CD4-positive, CD25-positive, alpha-beta regulatory T cell (primary cell): ENCODE measurements at regions not wholly inside any gene's neighbourhood (a gene's known extent, or its start where the extent isn't known, plus 50 kb on each side); places are given as distances from the start of the nearest gene placed in this dataset.

Source experiments
- ATAC-seq, 2 donors: fragments of 150-1000 bp; cut with Tn5 transposase; one replicate each; pipeline ENCODE4 v1.10.0; 2021; ENCODE audit warnings: low read depth in 2 of 2, moderate number of reproducible peaks in 2 of 2, moderate library complexity in 1 of 2
- DNase-seq, 3 donors: peaks; one replicate each; pipeline versions ENCODE4 v3.0.0 to v3.0.0-alpha.2; 2012 to 2022; ENCODE audit warnings: mixed read lengths in 1 of 3
- H3K27ac ChIP-seq: one replicate; pipeline ENCODE4 v1.7.0; 2013; ENCODE audit warnings: mild to moderate bottlenecking, low read length; ENCODE audit not compliant: insufficient read depth, poor library complexity, severe bottlenecking
- H3K27me3 ChIP-seq: one replicate; pipeline ENCODE4 v1.7.0; 2013; ENCODE audit warnings: low read length; ENCODE audit not compliant: control insufficient read depth, insufficient read depth
- H3K36me3 ChIP-seq: one replicate; pipeline ENCODE4 v1.7.0; 2013; ENCODE audit warnings: mild to moderate bottlenecking, low read length, moderate library complexity; ENCODE audit not compliant: control insufficient read depth, insufficient read depth
- H3K4me1 ChIP-seq: 2 replicates; pipeline ENCODE4 v1.7.0; 2013; ENCODE audit warnings: mild to moderate bottlenecking, low read length; ENCODE audit not compliant: insufficient read depth, control insufficient read depth, poor library complexity, severe bottlenecking
- H3K4me3 ChIP-seq: one replicate; pipeline ENCODE4 v1.7.0; 2013; ENCODE audit warnings: low read depth, mild to moderate bottlenecking, low read length, moderate library complexity
- H3K9me3 ChIP-seq, 2 experiments: 1 replicate in 1 of 2; 2 replicates in 1 of 2; pipeline ENCODE4 v1.7.0; 2013; ENCODE audit warnings: low read length in 2 of 2, mild to moderate bottlenecking in 1 of 2, moderate library complexity in 1 of 2; ENCODE audit not compliant: control insufficient read depth in 2 of 2
- H3K27ac Mint-ChIP-seq, 3 donors: one replicate each; pipeline ENCODE4 v1.8.0; 2020 to 2022; ENCODE audit warnings: mild to moderate bottlenecking in 3 of 3, mixed read lengths in 3 of 3, moderate library complexity in 2 of 3
- H3K27me3 Mint-ChIP-seq: one replicate; pipeline ENCODE4 v1.8.0; 2022; ENCODE audit warnings: mild to moderate bottlenecking, mixed read lengths
- H3K36me3 Mint-ChIP-seq: one replicate; pipeline ENCODE4 v1.8.0; 2020; ENCODE audit warnings: mixed read lengths
- H3K4me1 Mint-ChIP-seq, 4 donors: one replicate each; pipeline ENCODE4 v1.8.0; 2020 to 2022; ENCODE audit warnings: mixed read lengths in 4 of 4, mild to moderate bottlenecking in 1 of 4
- H3K4me3 Mint-ChIP-seq, 4 donors: one replicate each; pipeline ENCODE4 v1.8.0; 2020 to 2022; ENCODE audit warnings: mild to moderate bottlenecking in 4 of 4, mixed read lengths in 4 of 4, moderate library complexity in 3 of 4
- H3K9me3 Mint-ChIP-seq, 7 donors: one replicate each; pipeline ENCODE4 v1.8.0; 2020 to 2022; ENCODE audit warnings: mixed read lengths in 7 of 7, mild to moderate bottlenecking in 3 of 7, moderate library complexity in 2 of 7

DNA sequence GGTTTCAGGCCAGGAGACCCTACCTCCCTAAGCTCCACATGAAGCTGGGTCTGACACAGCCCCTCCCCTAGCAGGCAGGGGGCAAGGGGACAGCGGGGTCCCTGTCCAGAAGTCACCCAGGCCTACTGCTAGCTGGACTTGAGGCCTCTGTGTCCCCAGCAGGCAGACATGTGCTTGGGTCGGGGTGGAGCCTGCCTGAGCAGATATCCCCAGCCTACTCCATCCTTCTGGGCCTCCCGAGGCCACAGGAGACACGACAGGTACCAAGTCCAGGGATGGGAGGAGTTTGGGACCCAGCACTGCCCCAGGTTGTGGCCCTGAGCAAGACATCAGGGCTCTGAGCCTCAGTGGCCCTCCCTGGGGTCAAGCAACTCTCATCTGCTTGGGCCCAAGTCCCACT lies 105.2 kb upstream of the EIF5 start:
- no peaks in the 10 kb centered on the region for H3K4me1 ChIP-seq
- Mint-ChIP-seq H3K36me3 (no peaks in the 10 kb centered on the region), H3K27me3 (peaks cover 11% of the 10 kb centered on the region), H3K4me3 (no peak overlapping the region), H3K27ac (no peak overlapping the region), H3K4me1 (no peaks in the 10 kb centered on the region), H3K9me3 (no peaks in the 10 kb centered on the region)
- H3K27me3 ChIP-seq: no peaks in the 10 kb centered on the region
- ATAC-seq: no peak
- H3K4me3 ChIP-seq: no peak overlapping the region
- H3K27ac ChIP-seq: no peak overlapping the region
- H3K36me3 ChIP-seq: no peaks in the 10 kb centered on the region
- H3K9me3 ChIP-seq: no peaks in the 10 kb centered on the region
- no peak for DNase-seq

DNA sequence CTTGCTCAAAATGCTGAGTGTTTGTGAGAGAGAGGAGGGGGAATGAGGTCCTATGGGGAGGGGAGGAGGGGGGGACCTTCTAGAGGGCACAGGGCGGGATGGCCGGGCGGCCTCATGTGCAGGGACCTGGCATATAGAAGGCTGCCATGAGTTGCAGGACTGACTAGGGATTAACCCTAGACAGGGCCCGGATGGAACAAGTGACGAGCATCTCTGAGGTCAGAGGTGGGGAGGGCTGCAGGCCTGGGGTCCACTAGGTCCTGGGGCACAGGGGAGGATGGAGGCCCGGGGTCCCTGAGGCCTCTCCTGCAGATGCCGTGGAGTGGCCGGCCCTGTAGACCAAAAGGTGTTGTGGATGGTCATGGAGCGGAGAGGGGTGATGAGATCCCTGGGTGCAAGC lies 104.0 kb upstream of the EIF5 start:
- ATAC-seq (no peak), DNase-seq (no peak)
- no peak overlapping the region for H3K4me3 Mint-ChIP-seq
- Histone ChIP-seq H3K27ac (no peak overlapping the region), H3K4me3 (no peak overlapping the region), H3K27me3 (no peaks in the 10 kb centered on the region), H3K4me1 (no peaks in the 10 kb centered on the region), H3K9me3 (no peaks in the 10 kb centered on the region), H3K36me3 (no peaks in the 10 kb centered on the region)
- no peaks in the 10 kb centered on the region for H3K4me1 Mint-ChIP-seq
- H3K36me3 Mint-ChIP-seq: no peaks in the 10 kb centered on the region
- H3K9me3 Mint-ChIP-seq: no peaks in the 10 kb centered on the region
- H3K27me3 Mint-ChIP-seq: peaks cover 21% of the 10 kb centered on the region
- H3K27ac Mint-ChIP-seq: no peak overlapping the region

DNA sequence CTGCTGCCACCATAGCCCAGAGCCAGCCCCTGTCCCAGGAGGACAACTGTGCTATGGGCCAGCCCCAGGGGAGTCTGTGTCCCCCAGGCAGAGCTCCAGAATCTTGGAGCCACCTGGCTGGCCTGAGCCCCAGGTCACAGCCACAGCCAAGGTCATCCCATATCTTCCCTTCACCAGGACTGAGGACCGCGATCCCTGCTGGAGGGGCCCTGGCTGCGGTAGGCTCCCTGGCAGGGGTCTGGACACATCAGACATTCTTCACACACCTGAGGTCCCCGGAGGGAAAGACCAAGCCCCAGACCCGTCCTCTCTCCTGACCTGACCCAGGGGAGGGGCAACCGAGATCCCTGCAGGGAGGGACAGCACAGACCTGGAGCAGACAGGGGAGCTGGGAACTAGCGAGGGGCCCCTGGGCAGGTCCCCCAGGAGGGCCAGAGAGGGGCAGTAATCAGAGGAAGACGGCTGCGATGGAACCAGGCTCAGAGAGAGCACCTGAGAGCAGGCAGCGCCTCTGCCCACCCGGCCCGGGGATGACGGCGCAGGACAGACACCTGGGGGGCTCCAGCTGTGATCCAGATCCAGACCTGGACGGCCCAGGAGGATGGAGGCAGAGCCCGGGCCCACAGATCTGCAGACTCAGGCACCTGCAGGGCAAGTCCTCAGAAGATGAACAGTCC lies 103.2 kb upstream of the EIF5 start:
- no peaks in the 10 kb centered on the region for H3K36me3 Mint-ChIP-seq
- H3K27ac ChIP-seq: no peak overlapping the region
- DNase-seq: no peak
- no peak overlapping the region for H3K4me3 ChIP-seq
- peak in 1 of 2 donors; percentile 22 for ATAC-seq
- no peak overlapping the region for H3K4me3 Mint-ChIP-seq
- no peak overlapping the region for H3K27ac Mint-ChIP-seq
- H3K4me1 Mint-ChIP-seq: no peaks in the 10 kb centered on the region
- H3K9me3 ChIP-seq: no peaks in the 10 kb centered on the region
- H3K36me3 ChIP-seq: no peaks in the 10 kb centered on the region
- H3K4me1 ChIP-seq: no peaks in the 10 kb centered on the region
- H3K27me3 Mint-ChIP-seq: peaks cover 25% of the 10 kb centered on the region
- peaks cover 0 to 4% (median 0%) of the 10 kb centered on the region in 7 donors for H3K9me3 Mint-ChIP-seq
- no peaks in the 10 kb centered on the region for H3K27me3 ChIP-seq

DNA sequence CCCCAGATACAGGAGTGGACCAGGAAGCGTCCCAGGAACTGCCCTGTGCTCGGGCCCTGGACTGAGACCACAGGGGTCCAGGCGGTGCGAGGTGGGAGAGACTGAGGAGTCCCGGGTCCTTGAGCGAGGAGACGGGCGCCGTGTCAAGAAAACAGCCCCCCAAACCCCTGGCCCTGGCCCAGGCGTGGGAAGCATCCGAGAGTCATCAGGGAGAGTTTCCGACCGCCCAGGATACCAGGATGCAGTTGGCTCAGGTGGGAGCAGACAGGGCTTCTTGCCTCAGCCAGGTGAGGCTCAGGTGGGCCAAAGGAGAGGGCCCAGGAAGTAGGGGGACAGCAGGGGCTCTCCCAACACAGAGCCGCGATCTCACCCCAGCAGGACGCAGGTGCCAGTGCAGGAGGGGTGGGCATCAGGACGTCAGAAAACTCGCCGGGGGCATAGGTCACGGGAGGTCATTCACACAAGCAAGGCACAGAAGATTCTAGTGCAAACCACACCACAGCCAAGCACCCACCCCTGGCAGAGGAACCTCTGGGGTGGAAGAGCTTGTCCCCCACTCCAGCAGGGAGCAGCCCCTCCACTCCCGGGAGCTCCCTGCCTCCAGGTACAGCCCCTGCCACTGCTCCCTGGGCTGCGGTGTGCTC lies 102.5 kb upstream of the EIF5 start:
- Mint-ChIP-seq H3K27ac (no peak overlapping the region), H3K9me3 (peaks cover 0 to 8% (median 0%) of the 10 kb centered on the region in 7 donors), H3K4me1 (no peaks in the 10 kb centered on the region), H3K27me3 (peaks cover 25% of the 10 kb centered on the region), H3K36me3 (no peaks in the 10 kb centered on the region), H3K4me3 (no peak overlapping the region)
- H3K27me3 ChIP-seq: no peaks in the 10 kb centered on the region
- no peaks in the 10 kb centered on the region for H3K4me1 ChIP-seq
- no peaks in the 10 kb centered on the region for H3K9me3 ChIP-seq
- ATAC-seq (no peak), DNase-seq (no peak)
- H3K4me3 ChIP-seq: no peak overlapping the region
- no peak overlapping the region for H3K27ac ChIP-seq
- H3K36me3 ChIP-seq: no peaks in the 10 kb centered on the region

DNA sequence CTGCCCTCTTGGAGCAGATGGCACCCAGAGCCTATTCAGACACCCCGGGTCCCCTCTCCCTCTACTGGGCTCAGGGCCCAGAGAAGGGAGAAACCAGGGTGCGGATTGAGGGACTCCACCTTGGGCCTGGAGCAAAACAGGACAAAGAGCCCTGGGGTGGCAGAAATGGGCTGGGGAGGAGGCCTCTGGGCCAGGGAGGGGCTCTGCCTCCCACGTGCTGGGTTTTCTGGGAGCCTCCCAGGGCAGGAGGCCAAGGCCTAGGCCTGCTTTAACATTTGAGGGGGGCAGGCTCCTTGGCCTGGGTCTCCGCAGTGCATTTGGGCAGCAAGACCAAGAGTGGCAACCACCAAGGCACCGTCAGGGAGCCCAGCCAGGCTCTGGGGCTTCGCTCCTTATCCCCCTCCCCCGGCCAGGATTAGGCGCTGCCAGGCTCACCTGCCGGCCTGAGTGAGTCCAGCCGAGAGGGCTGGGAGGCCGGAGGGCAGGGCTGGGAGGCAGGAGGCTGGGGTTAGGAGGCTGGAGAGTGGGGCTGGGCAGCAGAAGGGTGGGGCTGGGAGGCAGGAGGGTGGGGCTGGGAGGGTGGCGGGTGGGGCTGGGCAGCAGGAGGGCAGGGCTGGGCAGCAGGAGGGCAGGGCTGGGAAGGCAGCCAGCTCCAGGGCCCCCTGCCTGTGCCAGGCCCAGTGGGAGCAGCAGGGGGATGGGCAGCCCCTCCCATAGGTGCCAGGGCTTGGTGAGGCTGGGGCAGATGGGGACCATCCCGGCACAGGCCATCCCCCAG lies 101.8 kb upstream of the EIF5 start:
- DNase-seq: no peak
- H3K27me3 Mint-ChIP-seq: peaks cover 27% of the 10 kb centered on the region

DNA sequence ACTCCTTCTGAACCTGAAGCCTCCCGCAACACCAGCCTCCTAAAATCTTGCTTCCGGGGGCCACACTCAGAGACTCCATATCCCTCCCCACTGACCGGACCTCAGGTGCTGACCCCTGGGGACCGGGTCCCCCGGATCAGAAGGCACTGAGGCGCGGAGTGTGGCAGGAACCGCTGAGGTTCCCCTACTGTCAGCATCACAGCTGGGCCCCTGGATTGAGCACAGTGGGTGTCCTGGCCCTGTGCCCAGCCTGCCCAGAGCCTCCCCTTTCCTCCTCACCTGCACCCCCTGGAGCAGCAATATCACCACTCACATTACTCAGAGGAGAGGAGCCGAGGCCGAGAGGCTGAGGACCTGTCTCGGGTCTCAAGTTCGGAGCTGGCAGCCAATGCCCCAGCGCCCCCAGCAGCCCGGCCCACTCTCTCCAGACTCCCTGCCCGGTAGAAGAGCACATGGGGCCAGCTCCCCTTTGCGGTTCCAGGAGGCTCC lies 101.2 kb upstream of the EIF5 start:
- Mint-ChIP-seq H3K27me3 (peaks cover 33% of the 10 kb centered on the region), H3K4me1 (no peaks in the 10 kb centered on the region), H3K4me3 (no peak overlapping the region), H3K27ac (no peak overlapping the region), H3K36me3 (no peaks in the 10 kb centered on the region), H3K9me3 (peaks cover 0 to 11% (median 4%) of the 10 kb centered on the region in 7 donors)
- Histone ChIP-seq H3K4me1 (no peaks in the 10 kb centered on the region), H3K27ac (no peak overlapping the region), H3K9me3 (no peaks in the 10 kb centered on the region), H3K27me3 (no peaks in the 10 kb centered on the region), H3K4me3 (no peak overlapping the region), H3K36me3 (no peaks in the 10 kb centered on the region)
- DNase-seq: no peak
- ATAC-seq: no peak

More for the DNA sequence above, 101.8 kb upstream of the EIF5 start:
- no peak overlapping the region for H3K27ac Mint-ChIP-seq
- H3K36me3 Mint-ChIP-seq: no peaks in the 10 kb centered on the region
- no peaks in the 10 kb centered on the region for H3K36me3 ChIP-seq
- no peaks in the 10 kb centered on the region for H3K27me3 ChIP-seq
- H3K9me3 ChIP-seq: no peaks in the 10 kb centered on the region
- H3K4me1 ChIP-seq: no peaks in the 10 kb centered on the region
- H3K27ac ChIP-seq: no peak overlapping the region
- H3K9me3 Mint-ChIP-seq: peaks cover 0 to 8% (median 1%) of the 10 kb centered on the region in 7 donors
- H3K4me1 Mint-ChIP-seq: no peaks in the 10 kb centered on the region
- no peak overlapping the region for H3K4me3 Mint-ChIP-seq
- H3K4me3 ChIP-seq: no peak overlapping the region
- no peak for ATAC-seq

DNA sequence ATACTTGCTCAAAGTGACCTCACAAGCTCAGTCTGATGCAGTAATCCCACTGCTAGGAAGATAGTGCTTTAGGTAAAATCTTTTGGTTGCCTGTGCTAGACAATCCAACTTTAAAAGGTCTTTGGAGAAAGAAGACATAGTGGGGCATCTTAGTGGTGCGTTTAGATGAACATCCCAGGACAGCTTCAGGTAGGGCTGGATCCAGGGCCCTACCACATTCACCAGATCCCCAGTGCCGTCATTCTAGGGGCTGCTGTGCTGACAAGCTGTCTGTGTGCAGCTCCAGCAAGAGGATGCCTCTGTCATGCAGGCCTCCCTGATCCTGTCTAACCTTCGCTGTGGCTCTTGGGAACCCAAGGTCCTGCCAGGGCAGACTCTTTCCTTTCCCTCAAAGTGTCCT lies 100.7 kb upstream of the EIF5 start:
- H3K36me3 ChIP-seq: no peaks in the 10 kb centered on the region
- no peak overlapping the region for H3K27ac ChIP-seq
- H3K4me1 ChIP-seq: no peaks in the 10 kb centered on the region
- H3K27me3 ChIP-seq: no peaks in the 10 kb centered on the region
- Mint-ChIP-seq H3K9me3 (peaks cover 2 to 13% (median 6%) of the 10 kb centered on the region in 7 donors), H3K4me3 (no peak overlapping the region), H3K27ac (no peak overlapping the region), H3K36me3 (no peaks in the 10 kb centered on the region), H3K4me1 (no peaks in the 10 kb centered on the region), H3K27me3 (peaks cover 33% of the 10 kb centered on the region)
- ATAC-seq: no peak
- DNase-seq: no peak
- peaks cover 3 to 4% of the 10 kb centered on the region in 2 experiments for H3K9me3 ChIP-seq
- H3K4me3 ChIP-seq: no peak overlapping the region
